ENCODE measurements at regions not wholly inside any gene's neighbourhood (a gene's known extent, or its start where the extent isn't known, plus 50 kb on each side); places are given as distances from the start of the nearest gene placed in this dataset.

GRCh38 chr3:88628901-88629300, 478.5 kb upstream of the EPHA3 start:
- H3K36me3 Mint-ChIP-seq (ENCODE audit: insufficient read depth, unreplicated experiment), result no peaks in the 10 kb centered on the region
- no peak for DNase-seq
- CTCF ChIA-PET, result no interaction called here

GRCh38 chr3:88632226-88632625, 475.2 kb upstream of the EPHA3 start:
- ChIA-PET POLR2A (no interaction called here), CTCF (no interaction called here)
- Histone ChIP-seq H3K4me3 (ENCODE audit: low read depth, low read length) (no peak overlapping the region), H3K4me1 (no peaks in the 10 kb centered on the region), H3K9me3 (no peaks in the 10 kb centered on the region), H3K27me3 (replicated peaks; ENCODE audit: control insufficient read depth, insufficient read depth, low read length) (no peaks in the 10 kb centered on the region), H3K36me3 (ENCODE audit: control insufficient read depth, insufficient read depth, low read length) (no peaks in the 10 kb centered on the region)
- no peaks in the 10 kb centered on the region for H3K4me1 Mint-ChIP-seq (ENCODE audit: low read depth, unreplicated experiment)
- intact Hi-C loops (cut with micrococcal nuclease; ENCODE audit: unreplicated experiment), result no loop called here
- no peaks in the 10 kb centered on the region for H3K27me3 Mint-ChIP-seq (ENCODE audit: insufficient read depth, unreplicated experiment)
- TF ChIP-seq, protein P1, sequence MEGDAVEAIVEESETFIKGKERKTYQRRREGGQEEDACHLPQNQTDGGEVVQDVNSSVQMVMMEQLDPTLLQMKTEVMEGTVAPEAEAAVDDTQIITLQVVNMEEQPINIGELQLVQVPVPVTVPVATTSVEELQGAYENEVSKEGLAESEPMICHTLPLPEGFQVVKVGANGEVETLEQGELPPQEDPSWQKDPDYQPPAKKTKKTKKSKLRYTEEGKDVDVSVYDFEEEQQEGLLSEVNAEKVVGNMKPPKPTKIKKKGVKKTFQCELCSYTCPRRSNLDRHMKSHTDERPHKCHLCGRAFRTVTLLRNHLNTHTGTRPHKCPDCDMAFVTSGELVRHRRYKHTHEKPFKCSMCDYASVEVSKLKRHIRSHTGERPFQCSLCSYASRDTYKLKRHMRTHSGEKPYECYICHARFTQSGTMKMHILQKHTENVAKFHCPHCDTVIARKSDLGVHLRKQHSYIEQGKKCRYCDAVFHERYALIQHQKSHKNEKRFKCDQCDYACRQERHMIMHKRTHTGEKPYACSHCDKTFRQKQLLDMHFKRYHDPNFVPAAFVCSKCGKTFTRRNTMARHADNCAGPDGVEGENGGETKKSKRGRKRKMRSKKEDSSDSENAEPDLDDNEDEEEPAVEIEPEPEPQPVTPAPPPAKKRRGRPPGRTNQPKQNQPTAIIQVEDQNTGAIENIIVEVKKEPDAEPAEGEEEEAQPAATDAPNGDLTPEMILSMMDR (IDR thresholded peaks at IDR 0.05; ENCODE audit: insufficient read depth in 1 of 2, low read depth in 1 of 2, low read length in 1 of 2, severe bottlenecking in 1 of 2, unreplicated experiment in 1 of 2), result no peak
- H3K27ac Mint-ChIP-seq (ENCODE audit: unreplicated experiment), result no peak overlapping the region
- no peak overlapping the region for H3K4me3 Mint-ChIP-seq (ENCODE audit: unreplicated experiment)
- no peaks in the 10 kb centered on the region for H3K36me3 Mint-ChIP-seq (ENCODE audit: insufficient read depth, unreplicated experiment)
- no peak for DNase-seq
- H3K9me3 Mint-ChIP-seq (ENCODE audit: unreplicated experiment), result no peaks in the 10 kb centered on the region
- no TSS peak for BruUV-seq (replicated peaks)

More at GRCh38 chr3:88628901-88629300, 478.5 kb upstream of the EPHA3 start:
- no peaks in the 10 kb centered on the region for H3K27me3 Mint-ChIP-seq (ENCODE audit: insufficient read depth, unreplicated experiment)
- Histone ChIP-seq H3K27me3 (replicated peaks; ENCODE audit: control insufficient read depth, insufficient read depth, low read length) (no peaks in the 10 kb centered on the region), H3K4me1 (no peaks in the 10 kb centered on the region), H3K36me3 (ENCODE audit: control insufficient read depth, insufficient read depth, low read length) (no peaks in the 10 kb centered on the region), H3K4me3 (ENCODE audit: low read depth, low read length) (no peak overlapping the region), H3K9me3 (no peaks in the 10 kb centered on the region)
- BruUV-seq (replicated peaks), result no TSS peak
- intact Hi-C loops (cut with micrococcal nuclease; ENCODE audit: unreplicated experiment), result no loop called here
- H3K4me3 Mint-ChIP-seq (ENCODE audit: unreplicated experiment), result no peak overlapping the region
- H3K9me3 Mint-ChIP-seq (ENCODE audit: unreplicated experiment), result no peaks in the 10 kb centered on the region
- no peaks in the 10 kb centered on the region for H3K4me1 Mint-ChIP-seq (ENCODE audit: low read depth, unreplicated experiment)
- H3K27ac Mint-ChIP-seq (ENCODE audit: unreplicated experiment), result no peak overlapping the region
- TF ChIP-seq, protein P1 (IDR thresholded peaks at IDR 0.05; ENCODE audit: insufficient read depth in 1 of 2, low read depth in 1 of 2, low read length in 1 of 2, severe bottlenecking in 1 of 2, unreplicated experiment in 1 of 2), result no peak
- POLR2A ChIA-PET, result no interaction called here

GRCh38 chr3:88640581-88640980, 466.8 kb upstream of the EPHA3 start:
- H3K36me3 ChIP-seq (ENCODE audit: control insufficient read depth, insufficient read depth, low read length), result no peaks in the 10 kb centered on the region
- H3K36me3 Mint-ChIP-seq (ENCODE audit: insufficient read depth, unreplicated experiment), result no peaks in the 10 kb centered on the region
- POLR2A ChIA-PET, result no interaction called here
- BruUV-seq (replicated peaks), result no TSS peak
- H3K9me3 Mint-ChIP-seq (ENCODE audit: unreplicated experiment), result no peaks in the 10 kb centered on the region
- DNase-seq, result no peak
- H3K27ac Mint-ChIP-seq (ENCODE audit: unreplicated experiment), result no peak overlapping the region
- intact Hi-C loops (cut with micrococcal nuclease; ENCODE audit: unreplicated experiment), result no loop called here
- no peaks in the 10 kb centered on the region for H3K4me1 ChIP-seq
- no peaks in the 10 kb centered on the region for H3K9me3 ChIP-seq
- CTCF ChIA-PET, result no interaction called here
- no peak overlapping the region for H3K4me3 Mint-ChIP-seq (ENCODE audit: unreplicated experiment)
- peaks cover 2% of the 10 kb centered on the region for H3K27me3 Mint-ChIP-seq (ENCODE audit: insufficient read depth, unreplicated experiment)
- H3K27me3 ChIP-seq (replicated peaks; ENCODE audit: control insufficient read depth, insufficient read depth, low read length), result no peaks in the 10 kb centered on the region
- no peaks in the 10 kb centered on the region for H3K4me1 Mint-ChIP-seq (ENCODE audit: low read depth, unreplicated experiment)
- TF ChIP-seq, protein P1 (IDR thresholded peaks at IDR 0.05; ENCODE audit: insufficient read depth in 1 of 2, low read depth in 1 of 2, low read length in 1 of 2, severe bottlenecking in 1 of 2, unreplicated experiment in 1 of 2), result no peak
- H3K4me3 ChIP-seq (ENCODE audit: low read depth, low read length), result no peak overlapping the region

Data from Caco-2 (cell line).